K562 (cell line): ENCODE measurements at regions not wholly inside any gene's neighbourhood (a gene's known extent, or its start where the extent isn't known, plus 50 kb on each side); places are given as distances from the start of the nearest gene placed in this dataset.

Experiments used
- ATAC-seq: fragments of 200-7000 bp; cut with Tn5 transposase; 3 replicates; pipeline ENCODE4 v1.9.1; 2020; ENCODE audit warnings: moderate library complexity
- BruUV-seq: library from RNA; stranded (reverse); fragments of 400-500 nt; replicated peaks from 2 replicates; lab custom pipeline; 2021; lab: Mats Ljungman, UMichigan
- CTCF ChIA-PET: fragments of 300-600 bp; formaldehyde crosslinking; extraction: SDS; loops from one replicate; lab custom pipeline; 2021; ENCODE audit warnings: low intra/inter-chr PET ratio; lab: Yijun Ruan, JAX
- POLR2A ChIA-PET: fragments of 300-600, 350-650 bp; sonication (Branson Sonifier 250); formaldehyde crosslinking; extraction: SDS; loops from one replicate; lab custom pipeline; 2021; ENCODE audit warnings: antibody characterized with exemption, inconsistent platforms; lab: Yijun Ruan, JAX
- DNase-seq, 4 experiments: peaks; one replicate each; pipeline versions ENCODE4 v3.0.0 to v3.0.0-alpha.2; 2011 to 2018; ENCODE audit warnings: low spot score in 3 of 4, mixed read lengths in 3 of 4; ENCODE audit errors: extremely low read depth in 1 of 4
- FAIRE-seq: peaks from 2 replicates; lab custom pipeline; 2011; peaks lifted over from hg19 to GRCh38; lab: Jason Lieb, UNC
- H2AFZ ChIP-seq: 2 replicates; pipeline ENCODE4 v1.6.0; 2011; ENCODE audit warnings: low read depth, low read length, control low read depth, inconsistent platforms
- H3K27ac ChIP-seq: fragments of 200-600 bp; 3 replicates; pipeline ENCODE4 v1.8.0; 2011; ENCODE audit warnings: low read depth, mild to moderate bottlenecking, control low read depth, inconsistent platforms, low read length, moderate library complexity, mixed read lengths; ENCODE audit errors: extremely low read depth
- H3K27me3 ChIP-seq, 2 experiments: fragments of 300-600 bp in 1 of 2; 2 replicates in 1 of 2; 3 replicates in 1 of 2; pipeline versions ENCODE4 v1.6.0 to v1.8.0; 2011; ENCODE audit warnings: inconsistent platforms in 2 of 2, low read length in 2 of 2, mild to moderate bottlenecking in 1 of 2, mixed read lengths in 1 of 2, moderate library complexity in 1 of 2; ENCODE audit not compliant: control insufficient read depth in 2 of 2, insufficient read depth in 2 of 2
- H3K36me3 ChIP-seq: fragments of 300-600 bp; 3 replicates; pipeline ENCODE4 v1.8.0; 2011; ENCODE audit warnings: mild to moderate bottlenecking, low read length, inconsistent platforms; ENCODE audit not compliant: control insufficient read depth, insufficient read depth
- H3K4me1 ChIP-seq, 2 experiments: fragments of 200-600 bp in 1 of 2; replicated peaks in 1 of 2; 2 replicates in 1 of 2; 3 replicates in 1 of 2; pipeline versions ENCODE4 v1.5.1 to v1.8.0; 2011; ENCODE audit warnings: inconsistent platforms in 2 of 2, low read length in 2 of 2, mild to moderate bottlenecking in 1 of 2, mixed read lengths in 1 of 2, moderate library complexity in 1 of 2; ENCODE audit not compliant: control insufficient read depth in 2 of 2, insufficient read depth in 2 of 2
- H3K4me2 ChIP-seq: 2 replicates; pipeline ENCODE4 v1.6.1; 2011; ENCODE audit warnings: low read length, control low read depth, inconsistent platforms, mixed read lengths; ENCODE audit not compliant: insufficient read depth
- H3K4me3 ChIP-seq: fragments of 200-600 bp; sonication (generic), shearing (Covaris generic); 2 replicates; pipeline ENCODE4 v1.5.1; 2016; ENCODE audit warnings: control low read depth, inconsistent platforms
- H3K79me2 ChIP-seq: fragments of 200-600 bp; 3 replicates; pipeline ENCODE4 v1.8.0; 2011; ENCODE audit warnings: low read length, inconsistent platforms; ENCODE audit not compliant: control insufficient read depth, insufficient read depth
- H3K9ac ChIP-seq, 2 experiments: 2 replicates each; pipeline versions ENCODE4 v1.6.0 to v1.6.1; 2011; ENCODE audit warnings: low read depth in 2 of 2, low read length in 2 of 2, control low read depth in 1 of 2, inconsistent platforms in 1 of 2, mild to moderate bottlenecking in 1 of 2, mixed read lengths in 1 of 2; ENCODE audit not compliant: insufficient read depth in 1 of 2
- H3K9me1 ChIP-seq: one replicate; pipeline ENCODE4 v1.6.0; 2011; ENCODE audit warnings: inconsistent platforms, mild to moderate bottlenecking, low read length, moderate library complexity; ENCODE audit not compliant: control insufficient read depth, insufficient read depth
- H3K9me3 ChIP-seq: replicated peaks from 2 replicates; pipeline ENCODE4 v1.5.1; 2011; ENCODE audit warnings: low read depth, low read length, inconsistent platforms; ENCODE audit not compliant: control insufficient read depth, insufficient read depth
- H4K20me1 ChIP-seq: replicated peaks from 2 replicates; pipeline ENCODE4 v1.6.1; 2011; ENCODE audit warnings: low read length, inconsistent platforms, mixed read lengths; ENCODE audit not compliant: control insufficient read depth, insufficient read depth
- ATF6 ChIP-seq: sonication (generic); formaldehyde crosslinking; IDR thresholded peaks from 2 replicates; pipeline ENCODE4 v1.4.0; 2020; ENCODE audit warnings: mild to moderate bottlenecking, missing genetic modification reagents
- BCL6 ChIP-seq: fragments of 250-450 bp; sonication (Bioruptor Pico); IDR thresholded peaks from 2 replicates; pipeline ENCODE4 v1.4.0; 2020
- BRCA1 ChIP-seq, 2 experiments: fragments of 450-650 bp in 1 of 2; sonication (generic) in 1 of 2; formaldehyde crosslinking in 1 of 2; IDR thresholded peaks; 2 replicates each; pipeline versions ENCODE4 v1.5.0 to v1.6.1; 2017 to 2020; ENCODE audit warnings: mild to moderate bottlenecking in 1 of 2, missing genetic modification reagents in 1 of 2
- ERF ChIP-seq: fragments of 450-650 bp; formaldehyde crosslinking; IDR thresholded peaks from 2 replicates; pipeline ENCODE4 v1.4.0; 2020; ENCODE audit warnings: mild to moderate bottlenecking, mixed read lengths
- JUND ChIP-seq, 2 experiments: IDR thresholded peaks; 2 replicates in 1 of 2; 3 replicates in 1 of 2; pipeline ENCODE4 v1.6.1; 2011; ENCODE audit warnings: borderline replicate concordance in 2 of 2, low read depth in 2 of 2, low read length in 2 of 2, improper control_type of control experiment in 1 of 2, missing biosample characterization in 1 of 2, missing genetic modification characterization in 1 of 2, missing genetic modification reagents in 1 of 2
- KLF1 ChIP-seq: fragments of 450-650 bp; IDR thresholded peaks from 2 replicates; pipeline ENCODE4 v1.6.1; 2016; ENCODE audit warnings: missing genetic modification characterization, missing compliant biosample characterization
- MTA1 ChIP-seq: fragments of 450-650 bp; IDR thresholded peaks from 2 replicates; pipeline ENCODE4 v1.6.1; 2017; ENCODE audit warnings: borderline replicate concordance
- NCOA2 ChIP-seq, 2 experiments: fragments of 450-650 bp; IDR thresholded peaks; 2 replicates each; pipeline ENCODE4 v1.6.1; 2018; ENCODE audit warnings: mild to moderate bottlenecking in 2 of 2, moderate library complexity in 1 of 2; ENCODE audit not compliant: partially characterized antibody in 2 of 2
- NFE2L1 ChIP-seq: fragments of 450-650 bp; IDR thresholded peaks from 2 replicates; pipeline ENCODE4 v1.6.1; 2016; ENCODE audit warnings: missing genetic modification characterization, low read depth, mild to moderate bottlenecking, missing compliant biosample characterization, moderate library complexity, borderline replicate concordance
- NONO ChIP-seq, 2 experiments: fragments of 200-400 bp in 1 of 2; fragments of 450-650 bp in 1 of 2; formaldehyde crosslinking in 1 of 2; IDR thresholded peaks; 2 replicates each; pipeline ENCODE4 v1.6.1; 2017; ENCODE audit warnings: low read depth in 2 of 2, mild to moderate bottlenecking in 2 of 2, moderate library complexity in 2 of 2, low read length in 1 of 2
- PML ChIP-seq: IDR thresholded peaks from 2 replicates; pipeline ENCODE4 v1.6.1; 2012; ENCODE audit warnings: low read length, inconsistent platforms
- POLR2A ChIP-seq: fragments of 450-650 bp; conservative IDR thresholded peaks from 2 replicates; pipeline ENCODE4 v1.6.1; 2016
- XRCC5 ChIP-seq: fragments of 200-400 bp; formaldehyde crosslinking; IDR thresholded peaks from 2 replicates; pipeline ENCODE4 v1.6.1; 2017; ENCODE audit warnings: low read depth, mild to moderate bottlenecking, low read length
- ZBED1 ChIP-seq: IDR thresholded peaks from 2 replicates; pipeline ENCODE4 v1.6.1; 2014
- ZNF212 ChIP-seq: fragments of 450-650 bp; formaldehyde crosslinking; IDR thresholded peaks from 2 replicates; pipeline ENCODE4 v1.4.0; 2020; ENCODE audit warnings: mild to moderate bottlenecking
- ZNF232 ChIP-seq: sonication (generic); formaldehyde crosslinking; IDR thresholded peaks from 2 replicates; pipeline ENCODE4 v1.8.0; 2022; ENCODE audit warnings: mild to moderate bottlenecking, missing genetic modification reagents
- ZNF76 ChIP-seq: fragments of 250-450 bp; sonication (Bioruptor Pico); IDR thresholded peaks from 2 replicates; pipeline ENCODE4 v1.4.0; 2020; ENCODE audit warnings: mild to moderate bottlenecking, moderate library complexity, borderline replicate concordance
- WGBS: fragments of 100-300 bp; shearing (Covaris generic); methylation state at CpG from one replicate; pipeline ENCODE4 v1.1.6; 2016; ENCODE audit warnings: low coverage, mixed read lengths; ENCODE audit not compliant: insufficient coverage; ENCODE audit errors: missing lambda C conversion rate; 5-methylcytosine and 5-hydroxymethylcytosine counted together
- in situ Hi-C: fragments of 300-500 bp; cut with MboI; formaldehyde crosslinking; loops from 4 replicates; pipeline ENCODE4 v1.15.0; 2018; ENCODE audit warnings: inconsistent platforms, mixed read lengths
- intact Hi-C: fragments of 100-400 bp; cut with micrococcal nuclease; formaldehyde crosslinking; loops from 2 replicates; pipeline ENCODE4 v1.14.2; 2022

GRCh38 chr17:33976831-33977230, 278.3 kb upstream of the CCL2 start:
- Histone ChIP-seq H3K9me3 (no peaks in the 10 kb centered on the region), H3K27ac (no peak overlapping the region), H3K4me2 (no peak overlapping the region), H2AFZ (no peak overlapping the region), H3K36me3 (no peaks in the 10 kb centered on the region), H3K9ac (no peak overlapping the region), H3K4me3 (no peak overlapping the region), H3K27me3 (peaks cover 0 to 19% of the 10 kb centered on the region in 2 experiments; a peak in 2 of 5 replicates), H3K4me1 (no peaks in the 10 kb centered on the region; a peak in 1 of 5 replicates), H3K9me1 (no peaks in the 10 kb centered on the region), H4K20me1 (no peaks in the 10 kb centered on the region), H3K79me2 (no peaks in the 10 kb centered on the region)
- no peak for FAIRE-seq
- no peak for DNase-seq
- intact Hi-C loops (no loop called here), in situ Hi-C loops (no loop called here)
- no peak for ATAC-seq
- POLR2A ChIA-PET = no interaction called here
- no TSS peak for BruUV-seq
- CTCF ChIA-PET = no interaction called here
- no peak for TF ChIP-seq KLF1
- no peak for TF ChIP-seq ERF (CRISPR knock-in tag)
- no peak for TF ChIP-seq ATF6 (CRISPR knock-in tag)
- TF ChIP-seq PML = no peak
- no peak for TF ChIP-seq BRCA1 (IDR thresholded peaks at IDR 0.05)
- no peak for TF ChIP-seq BRCA1 (CRISPR knock-in tag; IDR thresholded peaks at IDR 0.05)
- TF ChIP-seq MTA1 = no peak
- TF ChIP-seq ZBED1 = no peak
- TF ChIP-seq NCOA2 (IDR thresholded peaks at IDR 0.05; ENCODE audit: partially characterized antibody in 2 of 2) = no peak
- no peak for TF ChIP-seq BCL6 (CRISPR knock-in tag)
- TF ChIP-seq NONO (IDR thresholded peaks at IDR 0.05; ENCODE audit: low read depth in 2 of 2, low read length in 1 of 2) = no peak
- TF ChIP-seq ZNF76 (CRISPR knock-in tag) = no peak
- no peak for TF ChIP-seq XRCC5
- no peak for TF ChIP-seq JUND (IDR thresholded peaks at IDR 0.05; ENCODE audit: borderline replicate concordance, low read depth, low read length)
- no peak for TF ChIP-seq JUND (tag; IDR thresholded peaks at IDR 0.05; ENCODE audit: borderline replicate concordance, low read depth, low read length)
- no peak for TF ChIP-seq NFE2L1 (tag)
- TF ChIP-seq POLR2A = no peak
- no peak for TF ChIP-seq ZNF232 (CRISPR knock-in tag)
- no peak for TF ChIP-seq ZNF212 (CRISPR knock-in tag)
- TF ChIP-seq, all 486 proteins: peak for 0
- WGBS = 0% methylated on average over 8 of the region's 8 CpGs
